ENCODE measurements at regions not wholly inside any gene's neighbourhood (a gene's known extent, or its start where the extent isn't known, plus 50 kb on each side); places are given as distances from the start of the nearest gene placed in this dataset.

DNA sequence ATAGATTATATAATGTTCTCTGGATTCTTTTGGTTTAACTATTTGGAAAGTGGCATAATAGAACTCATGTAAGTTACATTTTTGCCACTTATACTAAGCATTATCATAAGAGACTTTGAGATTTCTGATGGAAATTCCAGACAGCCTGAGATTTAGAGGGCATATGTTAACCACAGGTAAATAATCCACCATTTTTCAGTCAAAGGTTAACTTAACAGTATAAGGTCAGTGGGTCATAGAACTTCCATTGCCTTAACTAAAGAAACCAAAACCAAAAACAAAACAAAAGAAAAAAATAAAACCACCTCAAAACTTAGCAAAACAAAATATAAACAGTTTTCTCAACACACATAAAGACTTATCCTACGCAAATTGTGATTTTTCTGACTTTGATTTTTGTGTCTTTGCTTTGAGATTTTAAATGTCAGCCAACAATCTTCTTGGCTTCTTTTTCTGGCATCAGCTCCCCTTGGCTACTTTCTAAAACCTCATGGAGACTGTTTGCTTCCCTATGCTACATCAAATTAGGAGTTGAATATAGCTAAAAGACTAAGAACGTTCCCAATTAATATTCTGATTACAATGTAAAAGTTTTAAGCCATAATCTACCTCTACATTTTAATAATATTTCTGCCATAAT is 430.1 kb upstream of the DAB2 start:
- TF ChIP-seq, protein P1, sequence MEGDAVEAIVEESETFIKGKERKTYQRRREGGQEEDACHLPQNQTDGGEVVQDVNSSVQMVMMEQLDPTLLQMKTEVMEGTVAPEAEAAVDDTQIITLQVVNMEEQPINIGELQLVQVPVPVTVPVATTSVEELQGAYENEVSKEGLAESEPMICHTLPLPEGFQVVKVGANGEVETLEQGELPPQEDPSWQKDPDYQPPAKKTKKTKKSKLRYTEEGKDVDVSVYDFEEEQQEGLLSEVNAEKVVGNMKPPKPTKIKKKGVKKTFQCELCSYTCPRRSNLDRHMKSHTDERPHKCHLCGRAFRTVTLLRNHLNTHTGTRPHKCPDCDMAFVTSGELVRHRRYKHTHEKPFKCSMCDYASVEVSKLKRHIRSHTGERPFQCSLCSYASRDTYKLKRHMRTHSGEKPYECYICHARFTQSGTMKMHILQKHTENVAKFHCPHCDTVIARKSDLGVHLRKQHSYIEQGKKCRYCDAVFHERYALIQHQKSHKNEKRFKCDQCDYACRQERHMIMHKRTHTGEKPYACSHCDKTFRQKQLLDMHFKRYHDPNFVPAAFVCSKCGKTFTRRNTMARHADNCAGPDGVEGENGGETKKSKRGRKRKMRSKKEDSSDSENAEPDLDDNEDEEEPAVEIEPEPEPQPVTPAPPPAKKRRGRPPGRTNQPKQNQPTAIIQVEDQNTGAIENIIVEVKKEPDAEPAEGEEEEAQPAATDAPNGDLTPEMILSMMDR (conservative IDR thresholded peaks at IDR 0.05 in 1 of 2, IDR thresholded peaks at IDR 0.05 in 1 of 2; ENCODE audit: low read depth in 1 of 2, low read length in 2 of 2) = no peak
- TF ChIP-seq EZH2 (IDR thresholded peaks at IDR 0.05; ENCODE audit: low read length, missing control alignments) = no peak

Measured in fibroblast of lung (primary cell).